ENCODE measurements at regions not wholly inside any gene's neighbourhood (a gene's known extent, or its start where the extent isn't known, plus 50 kb on each side); places are given as distances from the start of the nearest gene placed in this dataset.

GRCh38 chr3:137468446-137468845 is 295.7 kb upstream of the SOX14 start:
- no peak for FAIRE-seq
- Histone ChIP-seq H3K4me1 (ENCODE audit: control insufficient read depth, extremely low read depth, insufficient read depth, low read length) (no peaks in the 10 kb centered on the region), H3K36me3 (ENCODE audit: control insufficient read depth in 2 of 2, extremely low read depth in 1 of 2, insufficient read depth in 2 of 2, low read length in 2 of 2) (no peaks in the 10 kb centered on the region), H3K9me1 (ENCODE audit: control insufficient read depth, extremely low read depth, insufficient read depth, low read length) (no peaks in the 10 kb centered on the region), H2AFZ (ENCODE audit: control insufficient read depth, low read length) (no peak overlapping the region), H3K27ac (ENCODE audit: control insufficient read depth, insufficient read depth, low read length) (no peak overlapping the region), H3K4me3 (ENCODE audit: control insufficient read depth in 2 of 3, extremely low read depth in 1 of 3, insufficient read depth in 2 of 3, low read depth in 1 of 3, low read length in 3 of 3) (no peak overlapping the region), H3K4me2 (ENCODE audit: control insufficient read depth, extremely low read depth, insufficient read depth, low read depth, low read length) (no peak overlapping the region), H3K9me3 (ENCODE audit: control insufficient read depth, low read depth, low read length) (no peaks in the 10 kb centered on the region), H3K79me2 (ENCODE audit: control insufficient read depth, insufficient read depth, low read length) (no peaks in the 10 kb centered on the region), H3K27me3 (ENCODE audit: control insufficient read depth, extremely low read depth, insufficient read depth, low read length) (no peaks in the 10 kb centered on the region), H4K20me1 (ENCODE audit: control insufficient read depth, extremely low read depth, insufficient read depth, low read length) (no peaks in the 10 kb centered on the region), H3K9ac (ENCODE audit: control insufficient read depth, extremely low read depth, insufficient read depth, low read length) (no peak overlapping the region)
- no peak for DNase-seq (ENCODE audit: low read depth, low spot score)
- dilution Hi-C loops (cut with MboI; ENCODE audit: extremely low pct_ligation_motif_present, low sequenced_read_pairs) = no loop called here
- TF ChIP-seq EZH2 (IDR thresholded peaks at IDR 0.05; ENCODE audit: low read length) (no peak), CTCF (optimal IDR thresholded peaks at IDR 0.05 in 1 of 3, IDR thresholded peaks at IDR 0.05 in 1 of 3, conservative IDR thresholded peaks at IDR 0.05 in 1 of 3; ENCODE audit: extremely low read depth in 1 of 3, insufficient read depth in 2 of 3, low read length in 3 of 3) (no peak)

- Histone ChIP-seq H3K4me1 (ENCODE audit: control insufficient read depth, extremely low read depth, insufficient read depth, low read length) (no peaks in the 10 kb centered on the region), H3K27ac (ENCODE audit: control insufficient read depth, insufficient read depth, low read length) (no peak overlapping the region), H3K79me2 (ENCODE audit: control insufficient read depth, insufficient read depth, low read length) (no peaks in the 10 kb centered on the region), H3K9me3 (ENCODE audit: control insufficient read depth, low read depth, low read length) (no peaks in the 10 kb centered on the region), H3K36me3 (ENCODE audit: control insufficient read depth in 2 of 2, extremely low read depth in 1 of 2, insufficient read depth in 2 of 2, low read length in 2 of 2) (no peaks in the 10 kb centered on the region), H3K4me3 (ENCODE audit: control insufficient read depth in 2 of 3, extremely low read depth in 1 of 3, insufficient read depth in 2 of 3, low read depth in 1 of 3, low read length in 3 of 3) (no peak overlapping the region), H3K27me3 (ENCODE audit: control insufficient read depth, extremely low read depth, insufficient read depth, low read length) (no peaks in the 10 kb centered on the region), H4K20me1 (ENCODE audit: control insufficient read depth, extremely low read depth, insufficient read depth, low read length) (no peaks in the 10 kb centered on the region), H3K4me2 (ENCODE audit: control insufficient read depth, extremely low read depth, insufficient read depth, low read depth, low read length) (no peak overlapping the region), H3K9ac (ENCODE audit: control insufficient read depth, extremely low read depth, insufficient read depth, low read length) (no peak overlapping the region), H3K9me1 (ENCODE audit: control insufficient read depth, extremely low read depth, insufficient read depth, low read length) (no peaks in the 10 kb centered on the region), H2AFZ (ENCODE audit: control insufficient read depth, low read length) (no peak overlapping the region)
- dilution Hi-C loops (cut with MboI; ENCODE audit: extremely low pct_ligation_motif_present, low sequenced_read_pairs) = no loop called here
- TF ChIP-seq CTCF (optimal IDR thresholded peaks at IDR 0.05 in 1 of 3, IDR thresholded peaks at IDR 0.05 in 1 of 3, conservative IDR thresholded peaks at IDR 0.05 in 1 of 3; ENCODE audit: extremely low read depth in 1 of 3, insufficient read depth in 2 of 3, low read length in 3 of 3) (no peak), EZH2 (IDR thresholded peaks at IDR 0.05; ENCODE audit: low read length) (no peak)
- no peak for DNase-seq (ENCODE audit: low read depth, low spot score)
- FAIRE-seq = no peak
Observed at GRCh38 chr3:137469263-137469662, 294.9 kb upstream of the SOX14 start.
